PC-3 (cell line): ENCODE measurements at regions not wholly inside any gene's neighbourhood (a gene's known extent, or its start where the extent isn't known, plus 50 kb on each side); places are given as distances from the start of the nearest gene placed in this dataset.

Experiments used
- CTCF ChIP-seq: fragments of 300-600 bp; sonication (generic); conservative IDR thresholded peaks from 2 replicates; pipeline ENCODE4 v1.5.1; 2017; ENCODE audit warnings: antibody characterized with exemption, low read depth, mild to moderate bottlenecking, low read length
- EZH2 ChIP-seq: fragments of 300-600 bp; sonication (generic); IDR thresholded peaks from one replicate; pipeline ENCODE4 v1.6.1; 2017; ENCODE audit warnings: antibody characterized with exemption, mild to moderate bottlenecking, low read length; ENCODE audit not compliant: unreplicated experiment
- EZH2phosphoT487 ChIP-seq: fragments of 300-600 bp; sonication (generic); IDR thresholded peaks from 2 replicates; pipeline ENCODE4 v1.6.1; 2018; ENCODE audit warnings: mild to moderate bottlenecking, antibody characterized with exemption, low read length, borderline replicate concordance

- no peak for TF ChIP-seq CTCF
- no peak for TF ChIP-seq EZH2
- TF ChIP-seq EZH2phosphoT487: no peak
These were observed 103.1 kb downstream of the MEX3B start for GRCh38 chr15:81942655-81943195.
